ENCODE measurements at regions not wholly inside any gene's neighbourhood (a gene's known extent, or its start where the extent isn't known, plus 50 kb on each side); places are given as distances from the start of the nearest gene placed in this dataset.

DNA sequence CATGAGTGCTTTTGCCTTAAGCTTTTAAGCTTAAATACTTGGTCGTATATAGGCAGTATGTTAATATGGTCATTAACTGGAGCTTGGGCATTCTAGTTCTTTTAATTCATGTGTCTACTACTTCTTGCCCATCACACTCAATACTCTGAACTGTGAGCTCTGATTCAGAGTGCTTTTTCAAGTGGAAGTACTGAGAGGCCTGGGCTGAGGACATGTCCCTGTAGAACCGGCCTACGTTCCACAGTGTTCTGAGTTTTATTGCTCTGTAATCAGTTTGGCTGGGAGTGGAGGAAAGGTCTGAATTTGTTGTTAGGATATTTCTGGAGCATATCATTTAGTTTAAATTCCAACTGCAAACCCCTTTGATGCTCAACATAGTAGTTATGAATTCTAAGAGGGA lies 1744.8 kb upstream of the MIR17HG start:
- no peak for DNase-seq (ENCODE audit: low spot score)

DNA sequence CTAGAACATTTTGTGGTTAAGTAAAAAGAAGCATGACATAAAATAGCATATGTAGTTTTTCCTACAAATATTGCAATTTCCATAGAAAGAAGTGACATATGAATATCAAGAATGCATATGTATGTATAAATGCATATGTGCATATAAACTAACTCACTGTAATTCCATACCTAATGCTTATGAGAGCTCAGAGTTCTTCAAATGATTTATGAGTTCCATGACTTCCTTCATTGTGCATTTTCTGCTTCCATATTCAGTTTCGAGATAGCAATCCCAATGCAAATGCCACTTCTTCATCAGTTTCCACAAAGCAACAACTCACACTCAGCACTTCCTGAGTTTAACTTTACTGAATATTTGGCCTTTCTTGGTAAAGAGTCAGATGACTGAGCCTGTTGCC lies 1744.3 kb upstream of the MIR17HG start:
- DNase-seq (ENCODE audit: low spot score) = no peak

- DNase-seq (ENCODE audit: low spot score) = no peak
Measured at GRCh38 chr13:89609318-89609717, 1738.2 kb upstream of the MIR17HG start.

- DNase-seq (ENCODE audit: low spot score) = no peak
Measured at GRCh38 chr13:89610331-89610730, 1737.2 kb upstream of the MIR17HG start.

- no peak for DNase-seq (ENCODE audit: low spot score)
Measured at GRCh38 chr13:89610881-89611280, 1736.6 kb upstream of the MIR17HG start.

- no peak for DNase-seq (ENCODE audit: low spot score)
Measured at GRCh38 chr13:89627996-89628395, 1719.5 kb upstream of the MIR17HG start.

DNA sequence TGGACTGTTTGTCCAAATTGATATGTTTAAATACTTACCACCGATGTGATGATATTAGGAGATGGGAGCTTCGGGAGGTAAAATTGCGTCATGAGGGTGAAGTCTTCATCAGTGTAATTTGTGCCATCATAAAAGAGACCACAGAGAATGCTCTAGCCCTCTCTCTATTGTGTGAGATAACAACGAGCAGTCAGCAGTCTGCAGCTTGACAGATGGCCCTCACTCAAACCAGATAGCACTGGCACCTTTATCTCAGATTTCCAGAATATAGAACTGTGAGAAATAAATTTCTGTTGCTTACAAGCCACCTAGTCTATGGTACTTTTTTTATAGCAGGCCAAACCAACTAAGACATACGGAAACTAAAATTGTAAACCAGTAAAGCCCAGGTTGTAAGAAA lies 1718.9 kb upstream of the MIR17HG start:
- no peak for DNase-seq (ENCODE audit: low spot score)

- DNase-seq (ENCODE audit: low spot score) = no peak
Measured at GRCh38 chr13:89650226-89650625, 1697.3 kb upstream of the MIR17HG start.

- DNase-seq (ENCODE audit: low spot score) = no peak
Measured at GRCh38 chr13:89660752-89661151, 1686.7 kb upstream of the MIR17HG start.

DNA sequence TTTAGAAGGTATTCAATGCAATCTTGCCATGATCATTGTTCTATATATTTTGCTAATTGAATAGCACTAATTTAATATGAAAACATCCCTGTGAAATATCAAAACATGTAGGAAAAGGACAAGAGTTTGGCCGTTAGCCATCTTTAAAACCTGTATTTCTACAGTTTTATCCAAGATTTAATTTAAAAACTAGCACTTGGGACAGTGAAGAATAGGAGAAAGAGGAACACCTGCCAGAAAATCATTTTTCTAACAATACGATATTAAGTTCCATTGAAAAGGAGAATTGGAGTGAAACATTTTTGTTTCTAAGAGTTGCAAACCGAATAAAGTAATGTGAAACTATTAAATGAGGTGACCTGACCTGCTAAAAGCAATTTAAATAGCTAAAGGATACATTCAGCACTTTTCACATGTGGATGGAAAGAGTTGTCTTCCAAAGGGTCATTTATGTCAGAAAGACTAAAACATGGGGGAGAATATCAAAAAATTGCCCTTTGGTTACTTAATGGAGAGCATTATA lies 1673.6 kb upstream of the MIR17HG start:
- DNase-seq (ENCODE audit: low spot score) = no peak

GRCh38 chr13:89678466-89679121 lies 1668.9 kb upstream of the MIR17HG start:
- no peak for DNase-seq (ENCODE audit: low spot score)

DNA sequence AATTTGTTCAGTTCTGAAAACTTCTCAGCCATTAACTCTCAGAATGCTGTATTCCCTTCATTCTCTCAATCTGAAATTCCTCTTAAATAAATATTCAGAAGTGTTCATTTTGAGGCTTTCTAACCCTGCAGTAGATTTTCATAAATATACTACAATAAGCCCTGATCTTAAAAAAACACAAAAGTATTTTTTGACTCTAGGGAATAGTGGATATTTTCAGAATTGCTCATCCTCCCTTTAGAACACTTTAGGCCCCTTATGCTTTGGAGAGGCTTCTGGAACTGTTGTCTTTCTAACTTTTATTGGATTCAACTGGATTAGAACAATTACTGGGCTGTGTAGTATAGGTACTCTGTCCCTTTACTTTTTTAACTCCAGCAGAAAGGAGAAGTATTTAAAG lies 1662.6 kb upstream of the MIR17HG start:
- DNase-seq (ENCODE audit: low spot score) = no peak

GRCh38 chr13:89686171-89686570 lies 1661.3 kb upstream of the MIR17HG start:
- DNase-seq (ENCODE audit: low spot score) = no peak

- DNase-seq (ENCODE audit: low spot score) = no peak
Measured at GRCh38 chr13:89687066-89687465, 1660.4 kb upstream of the MIR17HG start.

DNA sequence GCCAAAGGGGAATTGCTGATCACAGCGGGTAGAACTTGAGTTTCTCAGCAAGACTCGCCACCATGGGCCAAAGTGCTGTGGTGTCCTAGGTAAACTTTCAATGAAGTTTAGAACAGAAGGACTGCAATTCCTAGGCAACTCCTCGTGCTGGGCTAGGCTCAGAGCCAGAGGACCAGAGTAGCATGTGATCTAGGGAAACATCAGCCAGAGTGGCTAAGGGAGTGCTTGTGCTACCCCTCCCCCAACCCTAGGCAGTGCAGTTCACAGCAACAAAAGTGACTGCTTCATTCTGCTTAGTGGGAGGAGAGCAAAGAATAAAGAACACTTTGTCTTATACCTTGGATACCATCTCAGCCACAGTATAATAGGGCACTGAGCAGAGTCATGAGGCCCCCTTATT lies 1658.6 kb upstream of the MIR17HG start:
- peak; percentile 83 for DNase-seq (ENCODE audit: low spot score)

GRCh38 chr13:89694451-89694850 lies 1653.0 kb upstream of the MIR17HG start:
- DNase-seq (ENCODE audit: low spot score) = no peak

DNA sequence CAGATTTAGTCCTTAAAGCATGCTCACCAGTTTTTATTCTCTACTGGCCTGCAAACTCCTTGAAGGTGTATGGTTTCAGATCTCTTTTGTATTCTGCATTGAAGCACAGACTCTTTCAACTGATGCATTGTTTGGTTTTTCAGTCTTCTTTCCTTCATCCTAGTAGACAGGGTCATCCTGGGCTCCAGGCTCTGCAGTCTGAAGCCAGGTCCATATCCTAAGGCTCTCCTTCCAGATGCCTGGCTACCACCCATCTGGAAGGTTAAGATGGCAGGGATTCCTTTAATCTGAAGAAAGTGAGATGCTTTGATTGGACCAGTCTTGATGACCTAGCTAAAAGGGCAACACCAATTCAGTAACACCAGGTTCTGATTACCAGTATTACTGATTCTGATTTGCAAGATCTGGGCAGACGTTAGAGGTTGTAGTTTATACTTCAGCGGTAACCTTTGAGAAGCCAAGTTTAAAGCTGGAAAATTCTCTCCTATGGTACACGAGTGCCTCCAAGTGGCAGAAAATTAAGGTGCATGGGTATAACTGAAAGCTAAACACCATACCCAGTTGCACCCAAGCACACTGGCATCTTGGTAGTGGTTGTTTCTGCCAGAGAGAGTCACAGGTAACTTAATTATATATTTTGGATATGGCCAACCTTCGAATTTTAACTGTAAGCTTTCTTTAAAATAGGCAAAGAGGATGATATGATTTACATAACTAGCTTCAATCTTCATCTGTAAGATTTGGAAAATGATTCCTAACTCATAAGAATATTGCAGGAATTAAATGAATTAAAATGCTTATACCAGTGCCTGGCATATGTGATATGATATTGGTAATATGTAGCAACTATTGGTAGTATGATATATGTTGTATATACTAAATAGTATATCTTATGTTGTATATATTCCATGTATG lies 1651.9 kb upstream of the MIR17HG start:
- DNase-seq (ENCODE audit: low spot score) = peak; percentile 45

DNA sequence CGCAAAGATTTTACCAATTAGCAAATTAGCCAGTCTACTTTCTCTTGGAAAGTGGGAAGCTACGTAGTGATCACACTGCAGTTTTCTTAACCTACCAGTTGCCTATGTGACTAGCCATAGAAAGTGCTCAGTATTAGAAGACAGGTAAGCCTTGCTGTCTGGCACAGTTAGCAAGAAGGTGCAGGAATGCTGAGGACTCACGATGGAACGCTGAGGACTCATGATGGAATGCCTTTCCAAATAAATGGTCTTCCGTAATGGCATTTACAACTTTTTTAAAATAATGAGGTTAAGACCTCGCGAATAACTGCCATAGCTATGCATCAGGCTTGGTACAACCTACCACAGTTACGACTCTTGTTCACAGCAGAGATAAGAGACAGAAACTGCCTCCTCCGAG lies 1645.6 kb upstream of the MIR17HG start:
- DNase-seq (ENCODE audit: low spot score) = no peak

DNA sequence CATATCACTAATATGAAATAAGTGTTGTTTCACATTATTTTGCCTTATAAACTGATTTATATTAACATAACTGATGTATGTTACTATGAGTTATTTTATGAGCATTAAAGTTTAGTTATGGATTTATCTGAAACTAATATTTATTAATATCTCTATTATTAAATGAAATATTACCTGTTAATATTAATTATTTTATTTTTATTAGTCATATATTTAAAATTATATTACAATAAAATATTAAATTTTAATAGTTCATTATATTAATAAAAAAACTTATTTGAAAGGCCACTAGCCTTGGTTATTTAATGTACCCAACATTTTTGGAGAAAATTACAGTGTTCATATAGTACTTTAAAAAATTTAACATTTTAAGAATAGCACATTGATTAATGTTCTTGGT lies 1643.4 kb upstream of the MIR17HG start:
- DNase-seq (ENCODE audit: low spot score) = no peak

GRCh38 chr13:89708013-89708412 lies 1639.5 kb upstream of the MIR17HG start:
- no peak for DNase-seq (ENCODE audit: low spot score)

- DNase-seq (ENCODE audit: low spot score) = no peak
Measured at GRCh38 chr13:89721216-89721615, 1626.3 kb upstream of the MIR17HG start.

DNA sequence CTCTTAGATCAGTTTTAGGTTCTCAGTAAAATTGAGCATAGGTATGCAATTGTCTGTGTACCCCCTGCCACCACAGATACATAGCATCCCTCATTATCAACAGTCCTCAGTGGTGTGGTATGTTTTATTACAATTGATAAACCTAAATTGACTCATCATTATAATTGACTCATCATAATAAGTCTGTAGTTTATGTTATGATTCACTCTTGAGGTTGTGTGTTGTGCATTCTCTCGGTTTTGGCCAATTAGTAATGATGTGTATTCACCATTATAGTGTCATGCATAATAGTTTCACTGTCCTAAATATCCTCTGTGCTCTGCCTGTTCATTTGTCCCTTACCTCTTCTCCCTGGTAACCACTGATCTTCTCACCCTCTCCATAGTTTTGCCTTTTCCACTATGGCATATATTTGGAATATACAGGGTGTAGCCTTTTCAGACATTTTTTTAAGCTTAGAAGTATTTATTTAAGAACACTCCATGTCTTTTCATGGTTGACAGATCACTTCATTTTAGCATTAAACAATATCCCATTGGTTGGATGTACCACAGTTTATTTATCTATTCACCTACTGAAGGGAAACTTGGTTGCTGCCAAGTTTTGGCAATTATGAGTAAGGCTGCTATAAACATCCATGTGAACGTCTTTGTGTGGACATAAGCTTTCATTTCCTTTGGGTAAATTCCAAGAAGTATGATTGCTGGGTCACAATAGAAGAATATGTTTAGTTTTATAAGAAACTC lies 1620.6 kb upstream of the MIR17HG start:
- no peak for DNase-seq (ENCODE audit: low spot score)

DNA sequence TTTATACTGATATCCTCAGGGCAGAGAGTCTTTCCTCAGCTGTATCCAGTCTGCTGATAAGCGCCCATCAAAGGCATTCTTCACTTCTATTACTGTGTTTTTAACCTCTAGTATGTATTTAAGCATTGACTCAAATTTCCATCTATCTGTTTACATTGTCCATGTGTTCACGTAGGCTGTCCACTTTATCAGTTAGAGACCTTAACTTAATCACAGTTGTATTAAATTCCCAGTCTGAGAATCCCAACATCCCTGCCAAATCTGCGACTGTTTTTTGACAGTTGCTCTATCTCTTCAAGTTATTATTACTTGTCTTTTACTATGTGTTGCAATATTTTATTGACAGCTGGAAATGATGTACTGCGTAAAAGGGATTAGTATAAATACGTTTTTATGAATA lies 1613.7 kb upstream of the MIR17HG start:
- DNase-seq (ENCODE audit: low spot score) = no peak
